ENCODE measurements at regions not wholly inside any gene's neighbourhood (a gene's known extent, or its start where the extent isn't known, plus 50 kb on each side); places are given as distances from the start of the nearest gene placed in this dataset.
A peak's percentile ranks its signal among the peaks of the same experiment; 100 is the strongest.
"Not testable (repeated sequence)": the region's sequence is repeated elsewhere in the genome, so short reads cannot be mapped to it uniquely, and the experiment has no call there.

GRCh38 chr16:73949574-73950320, 346.9 kb upstream of the PSMD7 start:
- DNase-seq: no peak

DNA sequence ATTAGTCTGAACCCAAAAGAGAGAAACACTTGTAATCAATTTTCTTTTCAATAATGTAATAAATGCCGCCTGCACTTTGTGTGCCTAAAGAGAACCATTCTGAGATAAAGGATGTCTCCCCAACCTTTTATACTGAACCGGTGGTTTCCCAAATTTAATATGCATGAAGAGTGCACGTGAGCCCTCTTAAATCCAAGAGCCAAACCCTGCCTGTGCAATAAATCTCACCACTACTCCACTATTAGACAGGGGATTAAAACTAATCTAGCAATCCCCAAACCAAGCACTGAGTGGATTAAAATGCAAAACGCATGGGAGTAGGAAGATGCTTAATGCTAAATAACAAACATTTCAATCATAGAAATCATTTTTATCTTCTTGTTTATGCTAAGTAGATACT, 351.0 kb upstream of the PSMD7 start:
- DNase-seq: no peak

DNA sequence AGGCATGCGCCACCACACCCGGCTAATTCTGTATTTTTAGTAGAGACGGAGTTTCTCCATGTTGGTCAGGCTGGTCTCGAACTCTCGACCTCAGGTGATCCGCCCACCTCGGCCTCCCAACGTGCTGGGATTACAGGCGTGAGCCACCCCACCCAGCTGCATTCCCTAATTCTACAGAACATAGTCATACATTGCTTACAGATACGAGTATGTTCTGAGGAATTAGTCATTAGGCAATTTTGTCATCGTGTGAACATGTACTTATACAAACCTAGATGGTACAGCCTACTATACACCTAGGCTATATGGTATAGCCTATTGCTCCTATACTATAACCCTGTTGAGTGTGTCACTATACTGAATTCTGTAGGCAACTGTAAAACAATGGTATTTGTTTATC, 353.4 kb upstream of the PSMD7 start:
- not testable (repeated sequence) for DNase-seq

- DNase-seq: not testable (repeated sequence)
Measured at GRCh38 chr16:73940786-73941185, 355.8 kb upstream of the PSMD7 start.

DNA sequence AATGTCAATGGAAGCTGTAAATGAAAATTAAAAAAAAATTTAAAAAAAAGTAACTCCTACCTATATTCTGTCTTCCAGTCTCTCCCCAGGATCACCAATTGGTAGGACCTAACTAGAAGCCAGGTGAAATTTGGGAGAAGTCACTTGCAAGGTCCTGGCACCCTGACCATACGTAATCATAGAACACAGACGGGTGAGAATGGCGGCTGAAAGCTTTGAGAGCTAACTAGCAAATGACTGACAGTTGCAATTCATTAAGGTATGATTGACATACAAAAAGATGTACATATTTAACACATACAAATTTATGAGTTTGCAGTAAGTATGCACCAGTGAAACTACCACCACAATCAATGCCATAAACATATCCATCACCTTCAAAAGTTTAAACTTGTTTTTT, 372.7 kb upstream of the PSMD7 start:
- DNase-seq: no peak

- DNase-seq: no peak
Measured at GRCh38 chr16:73921295-73921694, 375.3 kb upstream of the PSMD7 start.

GRCh38 chr16:73916829-73917594, 379.6 kb upstream of the PSMD7 start:
- DNase-seq: no peak

GRCh38 chr16:73915935-73916334, 380.7 kb upstream of the PSMD7 start:
- no peak for DNase-seq

GRCh38 chr16:73915140-73915539, 381.5 kb upstream of the PSMD7 start:
- DNase-seq: no peak

DNA sequence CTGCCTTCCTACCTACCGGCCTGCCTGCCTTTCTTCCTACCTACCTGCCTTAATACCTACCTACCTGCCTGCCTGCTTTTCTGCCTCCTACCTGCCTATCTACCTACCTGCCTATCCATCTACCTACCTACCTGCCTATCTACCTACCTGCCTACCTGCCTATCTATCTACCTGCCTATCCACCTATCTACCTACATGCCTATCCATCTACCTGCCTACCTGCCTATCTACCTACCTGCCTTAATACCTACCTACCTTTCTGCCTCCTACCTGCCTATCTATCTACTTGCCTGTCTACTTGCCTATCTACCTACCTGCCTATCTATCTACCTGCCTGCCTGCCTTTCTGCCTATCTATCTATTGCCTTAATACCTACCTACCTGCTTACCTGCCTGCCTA, 383.8 kb upstream of the PSMD7 start:
- no peak for DNase-seq

- DNase-seq: no peak
Measured at GRCh38 chr16:73912281-73912680, 384.3 kb upstream of the PSMD7 start.

- DNase-seq: no peak
Measured at GRCh38 chr16:73909529-73910035, 387.0 kb upstream of the PSMD7 start.

- DNase-seq: peak; percentile 1
Measured at GRCh38 chr16:73891129-73891542, 405.5 kb upstream of the PSMD7 start.

GRCh38 chr16:73890186-73891128, 406.2 kb upstream of the PSMD7 start:
- no peak for DNase-seq

DNA sequence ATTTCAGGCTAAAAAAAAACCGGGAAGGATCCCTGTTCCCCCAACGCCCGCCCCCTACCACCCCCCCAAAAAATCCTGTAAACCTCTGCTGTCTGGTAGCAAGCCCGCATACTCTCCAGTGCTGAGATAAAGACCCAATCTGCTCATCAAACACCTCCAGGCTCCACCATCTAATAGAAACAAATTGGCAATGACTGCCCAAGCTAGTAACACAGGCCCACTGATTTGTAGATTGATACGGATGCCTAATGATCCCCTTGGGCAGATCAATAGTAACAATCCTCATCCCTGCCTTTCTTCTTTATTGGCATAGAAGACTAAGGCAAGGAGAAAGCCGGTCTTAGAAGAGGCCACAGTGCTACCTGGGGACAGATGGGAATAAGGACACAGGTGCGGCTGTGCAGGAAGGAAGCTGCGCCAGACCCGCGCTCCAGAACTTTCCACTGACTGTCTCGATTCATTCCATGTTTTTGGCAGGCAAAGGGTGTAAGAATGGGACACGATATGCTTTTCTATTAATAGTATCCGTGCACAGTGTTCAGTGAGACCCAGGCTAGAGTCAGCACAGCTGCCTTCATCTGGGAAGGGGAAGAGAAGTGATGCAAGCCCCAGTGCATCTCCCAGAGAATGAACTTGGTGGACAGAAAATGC, 407.6 kb upstream of the PSMD7 start:
- DNase-seq: no peak

DNA sequence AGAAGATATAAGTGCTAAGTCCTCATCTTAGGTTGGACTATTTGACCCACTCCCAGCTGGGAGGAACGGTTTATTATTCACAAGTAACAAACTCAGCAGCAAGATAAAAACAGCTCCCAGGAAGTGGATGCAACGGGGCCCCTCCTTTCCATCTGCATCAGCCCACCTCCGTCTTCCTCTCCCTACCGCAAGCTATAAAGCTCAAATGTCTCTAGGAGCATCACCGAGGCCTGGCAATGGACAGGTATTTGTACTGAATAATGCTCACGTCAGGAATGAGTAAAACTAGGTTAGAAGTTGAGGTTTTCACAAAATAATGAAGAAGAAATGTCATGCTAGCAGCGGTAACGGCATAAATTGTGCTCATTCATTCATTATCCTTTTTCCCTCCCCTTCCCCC, 408.7 kb upstream of the PSMD7 start:
- no peak for DNase-seq

GRCh38 chr16:73886426-73886825, 410.2 kb upstream of the PSMD7 start:
- no peak for DNase-seq

- DNase-seq: no peak
Measured at GRCh38 chr16:73885319-73885718, 411.3 kb upstream of the PSMD7 start.

GRCh38 chr16:73883841-73884240, 412.8 kb upstream of the PSMD7 start:
- no peak for DNase-seq

GRCh38 chr16:73883126-73883525, 413.5 kb upstream of the PSMD7 start:
- no peak for DNase-seq

GRCh38 chr16:73882651-73883050, 414.0 kb upstream of the PSMD7 start:
- DNase-seq: no peak

DNA sequence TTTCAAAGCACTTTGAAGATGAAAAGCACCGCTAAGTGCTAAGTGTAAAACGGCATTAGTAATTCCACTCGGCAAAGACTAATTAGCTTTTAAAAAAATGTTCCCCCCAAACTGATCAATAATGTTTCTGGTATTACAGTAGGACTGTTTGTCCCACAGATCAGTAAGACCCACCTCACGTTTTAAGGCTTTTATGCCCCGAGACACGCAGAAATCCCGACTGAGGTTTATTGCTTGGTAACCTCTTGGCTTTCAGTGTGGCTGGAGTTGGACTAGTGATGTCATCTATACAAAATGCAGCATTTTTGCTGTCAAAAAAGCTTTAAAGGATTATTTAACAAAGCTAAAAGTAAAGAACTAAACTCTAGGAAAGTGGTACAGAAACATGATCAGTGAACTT, 414.6 kb upstream of the PSMD7 start:
- DNase-seq: no peak

GRCh38 chr16:73879621-73880020, 417.0 kb upstream of the PSMD7 start:
- DNase-seq: no peak

All from inflammatory macrophage treated with lipopolysaccharide for 4 hours (primary cell).